ENCODE measurements at regions not wholly inside any gene's neighbourhood (a gene's known extent, or its start where the extent isn't known, plus 50 kb on each side); places are given as distances from the start of the nearest gene placed in this dataset.

DNA sequence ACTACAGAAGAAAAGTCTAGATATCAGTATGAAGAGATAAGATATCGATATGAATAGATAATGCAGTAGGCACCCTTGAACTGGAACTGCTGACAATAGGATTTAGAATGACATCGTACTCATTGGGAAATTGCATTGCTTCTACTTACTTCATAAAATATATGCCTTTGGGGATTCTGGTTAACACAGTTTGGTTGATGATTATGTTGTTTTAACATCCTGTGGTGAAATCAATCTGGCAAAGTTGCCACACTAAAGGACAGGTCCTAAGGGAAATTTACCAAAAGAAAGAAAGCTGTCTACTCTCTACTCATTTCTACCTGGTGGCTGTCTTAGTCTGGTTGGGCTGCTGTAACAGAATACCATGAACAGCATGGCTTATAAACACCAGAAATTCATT, 417.4 kb upstream of the DPH6 start (continued):
- TF ChIP-seq, protein P1, sequence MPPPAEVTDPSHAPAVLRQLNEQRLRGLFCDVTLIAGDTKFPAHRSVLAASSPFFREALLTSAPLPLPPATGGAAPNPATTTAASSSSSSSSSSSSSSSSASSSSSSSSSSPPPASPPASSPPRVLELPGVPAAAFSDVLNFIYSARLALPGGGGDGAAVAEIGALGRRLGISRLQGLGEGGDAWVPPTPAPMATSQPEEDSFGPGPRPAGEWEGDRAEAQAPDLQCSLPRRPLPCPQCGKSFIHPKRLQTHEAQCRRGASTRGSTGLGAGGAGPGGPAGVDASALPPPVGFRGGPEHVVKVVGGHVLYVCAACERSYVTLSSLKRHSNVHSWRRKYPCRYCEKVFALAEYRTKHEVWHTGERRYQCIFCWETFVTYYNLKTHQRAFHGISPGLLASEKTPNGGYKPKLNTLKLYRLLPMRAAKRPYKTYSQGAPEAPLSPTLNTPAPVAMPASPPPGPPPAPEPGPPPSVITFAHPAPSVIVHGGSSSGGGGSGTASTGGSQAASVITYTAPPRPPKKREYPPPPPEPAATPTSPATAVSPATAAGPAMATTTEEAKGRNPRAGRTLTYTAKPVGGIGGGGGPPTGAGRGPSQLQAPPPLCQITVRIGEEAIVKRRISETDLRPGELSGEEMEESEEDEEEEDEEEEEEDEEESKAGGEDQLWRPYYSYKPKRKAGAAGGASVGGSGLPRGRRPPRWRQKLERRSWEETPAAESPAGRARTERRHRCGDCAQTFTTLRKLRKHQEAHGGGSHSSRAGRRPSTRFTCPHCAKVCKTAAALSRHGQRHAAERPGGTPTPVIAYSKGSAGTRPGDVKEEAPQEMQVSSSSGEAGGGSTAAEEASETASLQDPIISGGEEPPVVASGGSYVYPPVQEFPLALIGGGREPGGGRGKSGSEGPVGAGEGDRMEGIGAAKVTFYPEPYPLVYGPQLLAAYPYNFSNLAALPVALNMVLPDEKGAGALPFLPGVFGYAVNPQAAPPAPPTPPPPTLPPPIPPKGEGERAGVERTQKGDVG (CRISPR knock-in tag; IDR thresholded peaks at IDR 0.05) = no peak
- TF ChIP-seq, protein P2, sequence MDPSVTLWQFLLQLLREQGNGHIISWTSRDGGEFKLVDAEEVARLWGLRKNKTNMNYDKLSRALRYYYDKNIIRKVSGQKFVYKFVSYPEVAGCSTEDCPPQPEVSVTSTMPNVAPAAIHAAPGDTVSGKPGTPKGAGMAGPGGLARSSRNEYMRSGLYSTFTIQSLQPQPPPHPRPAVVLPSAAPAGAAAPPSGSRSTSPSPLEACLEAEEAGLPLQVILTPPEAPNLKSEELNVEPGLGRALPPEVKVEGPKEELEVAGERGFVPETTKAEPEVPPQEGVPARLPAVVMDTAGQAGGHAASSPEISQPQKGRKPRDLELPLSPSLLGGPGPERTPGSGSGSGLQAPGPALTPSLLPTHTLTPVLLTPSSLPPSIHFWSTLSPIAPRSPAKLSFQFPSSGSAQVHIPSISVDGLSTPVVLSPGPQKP (IDR thresholded peaks at IDR 0.05; ENCODE audit: low read depth, low read length) = no peak
- TF ChIP-seq POLR2AphosphoS5 (IDR thresholded peaks at IDR 0.05; ENCODE audit: low read length) (no peak), RCOR1 (conservative IDR thresholded peaks at IDR 0.05; ENCODE audit: low read depth, low read length) (no peak), HCFC1 (IDR thresholded peaks at IDR 0.05; ENCODE audit: low read length) (no peak), CREB1 (IDR thresholded peaks at IDR 0.05; ENCODE audit: low read depth) (no peak)

DNA sequence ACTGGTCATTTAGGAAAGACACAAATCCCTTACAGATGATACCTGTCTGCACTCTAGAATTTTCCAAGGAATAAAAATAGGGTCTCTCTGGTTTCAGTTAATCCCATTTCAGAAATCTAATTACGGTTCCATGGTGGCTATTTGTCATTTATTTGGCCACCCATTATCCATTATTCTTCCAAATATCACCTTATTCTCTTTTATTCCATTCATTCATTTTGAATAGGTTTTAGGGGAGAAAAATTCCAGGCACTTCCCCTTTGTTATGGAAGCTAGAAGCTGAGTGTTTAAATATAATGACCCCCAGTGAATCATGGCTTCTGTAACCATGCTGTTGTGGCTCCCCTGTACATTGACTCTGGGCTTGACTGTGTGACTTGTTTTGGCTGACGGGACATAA, 420.8 kb upstream of the DPH6 start:
- FAIRE-seq = no peak
- no TSS peak for BruUV-seq (replicated peaks)
- no peak for TF ChIP-seq CREM (IDR thresholded peaks at IDR 0.05; ENCODE audit: low read depth)
- TF ChIP-seq, protein P3, sequence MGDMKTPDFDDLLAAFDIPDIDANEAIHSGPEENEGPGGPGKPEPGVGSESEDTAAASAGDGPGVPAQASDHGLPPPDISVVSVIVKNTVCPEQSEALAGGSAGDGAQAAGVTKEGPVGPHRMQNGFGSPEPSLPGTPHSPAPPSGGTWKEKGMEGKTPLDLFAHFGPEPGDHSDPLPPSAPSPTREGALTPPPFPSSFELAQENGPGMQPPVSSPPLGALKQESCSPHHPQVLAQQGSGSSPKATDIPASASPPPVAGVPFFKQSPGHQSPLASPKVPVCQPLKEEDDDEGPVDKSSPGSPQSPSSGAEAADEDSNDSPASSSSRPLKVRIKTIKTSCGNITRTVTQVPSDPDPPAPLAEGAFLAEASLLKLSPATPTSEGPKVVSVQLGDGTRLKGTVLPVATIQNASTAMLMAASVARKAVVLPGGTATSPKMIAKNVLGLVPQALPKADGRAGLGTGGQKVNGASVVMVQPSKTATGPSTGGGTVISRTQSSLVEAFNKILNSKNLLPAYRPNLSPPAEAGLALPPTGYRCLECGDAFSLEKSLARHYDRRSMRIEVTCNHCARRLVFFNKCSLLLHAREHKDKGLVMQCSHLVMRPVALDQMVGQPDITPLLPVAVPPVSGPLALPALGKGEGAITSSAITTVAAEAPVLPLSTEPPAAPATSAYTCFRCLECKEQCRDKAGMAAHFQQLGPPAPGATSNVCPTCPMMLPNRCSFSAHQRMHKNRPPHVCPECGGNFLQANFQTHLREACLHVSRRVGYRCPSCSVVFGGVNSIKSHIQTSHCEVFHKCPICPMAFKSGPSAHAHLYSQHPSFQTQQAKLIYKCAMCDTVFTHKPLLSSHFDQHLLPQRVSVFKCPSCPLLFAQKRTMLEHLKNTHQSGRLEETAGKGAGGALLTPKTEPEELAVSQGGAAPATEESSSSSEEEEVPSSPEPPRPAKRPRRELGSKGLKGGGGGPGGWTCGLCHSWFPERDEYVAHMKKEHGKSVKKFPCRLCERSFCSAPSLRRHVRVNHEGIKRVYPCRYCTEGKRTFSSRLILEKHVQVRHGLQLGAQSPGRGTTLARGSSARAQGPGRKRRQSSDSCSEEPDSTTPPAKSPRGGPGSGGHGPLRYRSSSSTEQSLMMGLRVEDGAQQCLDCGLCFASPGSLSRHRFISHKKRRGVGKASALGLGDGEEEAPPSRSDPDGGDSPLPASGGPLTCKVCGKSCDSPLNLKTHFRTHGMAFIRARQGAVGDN (IDR thresholded peaks at IDR 0.05) = no peak
- no peak for TF ChIP-seq KAT2A (conservative IDR thresholded peaks at IDR 0.05; ENCODE audit: control insufficient read depth, low read depth, low read length)
- TF ChIP-seq CBX3 (IDR thresholded peaks at IDR 0.05; ENCODE audit: borderline replicate concordance, low read depth) = no peak
- no peak for TF ChIP-seq RUNX3 (IDR thresholded peaks at IDR 0.05; ENCODE audit: low read length)
- TF ChIP-seq NR2C2 (IDR thresholded peaks at IDR 0.05; ENCODE audit: borderline replicate concordance, control insufficient read depth, insufficient read length, low read depth) = no peak
- no peak for TF ChIP-seq RB1 (IDR thresholded peaks at IDR 0.05; ENCODE audit: borderline replicate concordance)
- no peak for TF ChIP-seq FOXM1 (IDR thresholded peaks at IDR 0.05; ENCODE audit: low read depth, low read length)
- no peak for TF ChIP-seq IRF4 (IDR thresholded peaks at IDR 0.05; ENCODE audit: low read depth, low read length)

More for the DNA sequence above, 420.8 kb upstream of the DPH6 start:
- Histone ChIP-seq H3K4me2 (ENCODE audit: control insufficient read depth, insufficient read depth) (no peak overlapping the region), H3K36me3 (ENCODE audit: control insufficient read depth in 2 of 2, insufficient read depth in 2 of 2, low read length in 1 of 2) (no peaks in the 10 kb centered on the region), H4K20me1 (ENCODE audit: control insufficient read depth, insufficient read depth) (no peaks in the 10 kb centered on the region), H3K27ac (ENCODE audit: control insufficient read depth, insufficient read depth) (no peak overlapping the region), H3K27me3 (replicated peaks in 1 of 2; ENCODE audit: control insufficient read depth in 2 of 2, insufficient read depth in 2 of 2, low read length in 1 of 2) (no peaks in the 10 kb centered on the region), H3K4me1 (ENCODE audit: control insufficient read depth, insufficient read depth, low read length) (no peaks in the 10 kb centered on the region), H2AFZ (ENCODE audit: control insufficient read depth, low read depth, low read length) (no peak overlapping the region), H3K9ac (ENCODE audit: control insufficient read depth, insufficient read depth, low read length) (no peak overlapping the region), H3K79me2 (ENCODE audit: control insufficient read depth, insufficient read depth, low read length) (no peaks in the 10 kb centered on the region), H3K4me3 (no peak overlapping the region), H3K9me3 (replicated peaks; ENCODE audit: control insufficient read depth, insufficient read depth, low read length) (no peaks in the 10 kb centered on the region)
- SMC1A ChIA-PET (ENCODE audit: uncharacterized antibody, unreplicated experiment) = no interaction called here
- ATAC-seq (no peak), DNase-seq (ENCODE audit: low read depth, low spot score) (no peak)
- CTCF ChIA-PET = no interaction called here
- WGBS (ENCODE audit: insufficient coverage, insufficient replicate concordance, low lambda C conversion rate, missing lambda C conversion rate) = 47% methylated on average over 2 of the region's 2 CpGs
- in situ Hi-C loops (cut with MboI) = no loop called here
- RAD21 ChIA-PET (ENCODE audit: unreplicated experiment) = no interaction called here
- POLR2A ChIA-PET = no interaction called here
- intact Hi-C loops (cut with micrococcal nuclease; ENCODE audit: unreplicated experiment) = no loop called here

All from GM12878 (cell line).